Skeletal muscle tissue (tissue), 3 donors: ENCODE measurements at regions not wholly inside any gene's neighbourhood (a gene's known extent, or its start where the extent isn't known, plus 50 kb on each side); places are given as distances from the start of the nearest gene placed in this dataset.
"Not testable (repeated sequence)": the region's sequence is repeated elsewhere in the genome, so short reads cannot be mapped to it uniquely, and the experiment has no call there.

Experiments
- H3K27ac ChIP-seq: one replicate; pipeline ENCODE4 v1.7.0; 2013; ENCODE audit warnings: mild to moderate bottlenecking, low read depth, low read length, inconsistent platforms
- H3K27me3 ChIP-seq, 3 donors: one replicate each; pipeline ENCODE4 v1.7.0; 2013; ENCODE audit warnings: low read length in 3 of 3; ENCODE audit not compliant: control insufficient read depth in 3 of 3, insufficient read depth in 3 of 3
- H3K36me3 ChIP-seq, 3 donors: one replicate each; pipeline ENCODE4 v1.7.0; 2013; ENCODE audit warnings: low read length in 3 of 3; ENCODE audit not compliant: control insufficient read depth in 3 of 3, insufficient read depth in 3 of 3
- H3K4me1 ChIP-seq, 3 donors: one replicate each; pipeline ENCODE4 v1.7.0; 2013; ENCODE audit warnings: low read length in 3 of 3, mild to moderate bottlenecking in 3 of 3; ENCODE audit not compliant: control insufficient read depth in 3 of 3, insufficient read depth in 3 of 3
- H3K4me3 ChIP-seq, 3 donors: one replicate each; pipeline ENCODE4 v1.7.0; 2013; ENCODE audit warnings: low read length in 3 of 3
- H3K9ac ChIP-seq, 3 donors: one replicate each; pipeline ENCODE4 v1.7.0; 2013; ENCODE audit warnings: low read length in 3 of 3, mild to moderate bottlenecking in 3 of 3, moderate library complexity in 2 of 3, low read depth in 1 of 3
- H3K9me3 ChIP-seq, 3 donors: one replicate each; pipeline ENCODE4 v1.7.0; 2013; ENCODE audit warnings: low read length in 3 of 3; ENCODE audit not compliant: control insufficient read depth in 3 of 3
- donor health status: Osteomylitis.

GRCh38 chrX:3943965-3944364 is 230.5 kb upstream of the PRKX start:
- no peaks in the 10 kb centered on the region for H3K36me3 ChIP-seq
- no peak overlapping the region for H3K9ac ChIP-seq
- no peak overlapping the region for H3K4me3 ChIP-seq
- H3K4me1 ChIP-seq = no peaks in the 10 kb centered on the region
- no peaks in the 10 kb centered on the region for H3K27me3 ChIP-seq
- no peaks in the 10 kb centered on the region for H3K9me3 ChIP-seq
- H3K27ac ChIP-seq = no peak overlapping the region

- no peak overlapping the region for H3K9ac ChIP-seq
- no peak overlapping the region for H3K4me3 ChIP-seq
- H3K27ac ChIP-seq = no peak overlapping the region
Observed at GRCh38 chrX:3940000-3940610, 226.7 kb upstream of the PRKX start.

DNA sequence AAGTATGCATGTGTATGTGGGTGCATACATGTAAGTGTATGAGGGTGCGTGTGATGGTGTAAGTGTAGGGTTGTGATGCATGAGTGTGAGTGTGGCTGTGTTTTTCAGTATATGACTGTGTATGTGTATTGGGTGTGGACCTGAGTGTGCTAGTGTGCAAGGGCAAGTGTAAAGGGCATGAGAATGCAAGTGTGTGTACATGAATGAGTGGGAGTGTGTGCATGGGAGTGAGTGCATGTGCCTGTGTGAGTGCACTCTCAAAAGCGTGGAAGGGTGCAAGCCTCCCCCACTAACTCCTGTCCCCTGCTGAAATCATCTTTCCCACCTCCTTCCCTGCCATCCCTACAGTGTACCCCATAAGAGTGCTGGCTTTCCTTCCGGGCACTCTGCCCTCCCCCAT is 225.1 kb upstream of the PRKX start:
- H3K9ac ChIP-seq = no peak overlapping the region
- H3K27me3 ChIP-seq = no peaks in the 10 kb centered on the region
- no peaks in the 10 kb centered on the region for H3K4me1 ChIP-seq
- no peaks in the 10 kb centered on the region for H3K9me3 ChIP-seq
- no peaks in the 10 kb centered on the region for H3K36me3 ChIP-seq
- no peak overlapping the region for H3K4me3 ChIP-seq
- H3K27ac ChIP-seq = no peak overlapping the region

More at GRCh38 chrX:3940000-3940610, 226.7 kb upstream of the PRKX start:
- Histone ChIP-seq H3K27me3 (no peaks in the 10 kb centered on the region), H3K4me1 (no peaks in the 10 kb centered on the region), H3K9me3 (no peaks in the 10 kb centered on the region), H3K36me3 (no peaks in the 10 kb centered on the region)

DNA sequence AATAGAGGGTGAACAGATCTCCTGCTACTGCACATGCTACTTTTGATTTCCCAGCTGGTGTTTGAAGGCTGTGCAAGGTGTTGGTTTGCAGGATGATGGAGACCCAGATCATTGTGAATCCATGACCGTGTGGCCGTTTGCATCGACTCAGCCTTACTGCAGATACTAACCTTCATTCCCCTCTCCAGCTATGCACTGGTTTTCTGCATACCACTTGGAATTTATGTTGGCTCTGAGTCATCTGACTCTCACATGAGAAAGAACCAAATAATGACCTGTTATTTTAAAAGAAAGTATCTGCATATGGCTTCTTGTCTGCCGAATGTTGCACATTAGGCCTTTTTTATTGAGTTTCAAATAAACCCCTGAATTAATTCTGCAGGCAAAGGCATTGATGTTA is 221.7 kb upstream of the PRKX start:
- H3K9ac ChIP-seq, H3K27ac ChIP-seq, H3K27me3 ChIP-seq, H3K4me3 ChIP-seq, H3K9me3 ChIP-seq, H3K4me1 ChIP-seq, H3K36me3 ChIP-seq: not testable (repeated sequence)

- H3K9ac ChIP-seq, H3K36me3 ChIP-seq, H3K4me3 ChIP-seq, H3K27ac ChIP-seq, H3K4me1 ChIP-seq, H3K27me3 ChIP-seq, H3K9me3 ChIP-seq: not testable (repeated sequence)
Observed at GRCh38 chrX:3920424-3921017, 207.1 kb upstream of the PRKX start.

- not testable (repeated sequence) for H3K27me3 ChIP-seq, H3K4me1 ChIP-seq, H3K27ac ChIP-seq, H3K4me3 ChIP-seq, H3K36me3 ChIP-seq, H3K9ac ChIP-seq, H3K9me3 ChIP-seq
Observed at GRCh38 chrX:3919668-3920423, 206.4 kb upstream of the PRKX start.

GRCh38 chrX:3914813-3915212 is 201.4 kb upstream of the PRKX start:
- H3K4me1 ChIP-seq, H3K9ac ChIP-seq, H3K27ac ChIP-seq, H3K36me3 ChIP-seq, H3K4me3 ChIP-seq, H3K9me3 ChIP-seq, H3K27me3 ChIP-seq: not testable (repeated sequence)

DNA sequence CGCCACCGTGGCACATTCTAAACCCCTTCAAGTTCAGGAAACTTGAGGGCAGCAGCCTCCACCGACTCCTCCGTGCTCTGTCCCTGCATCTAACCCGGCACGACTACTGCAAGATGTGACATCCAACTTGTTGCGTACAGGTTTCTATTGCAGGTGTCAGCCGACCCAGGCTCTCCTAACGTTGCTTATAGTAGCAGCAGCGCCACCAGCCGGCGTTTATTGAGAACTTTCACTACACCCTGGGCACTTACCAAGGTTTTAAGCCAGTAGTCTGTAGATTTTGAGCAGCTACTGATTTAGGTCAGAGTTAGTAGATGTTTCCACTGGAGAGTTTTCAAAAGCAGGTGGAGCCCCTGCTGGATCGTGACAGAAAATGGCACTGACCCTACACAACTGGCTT is 200.6 kb upstream of the PRKX start:
- not testable (repeated sequence) for H3K9me3 ChIP-seq, H3K36me3 ChIP-seq, H3K27me3 ChIP-seq, H3K27ac ChIP-seq, H3K9ac ChIP-seq, H3K4me3 ChIP-seq, H3K4me1 ChIP-seq

DNA sequence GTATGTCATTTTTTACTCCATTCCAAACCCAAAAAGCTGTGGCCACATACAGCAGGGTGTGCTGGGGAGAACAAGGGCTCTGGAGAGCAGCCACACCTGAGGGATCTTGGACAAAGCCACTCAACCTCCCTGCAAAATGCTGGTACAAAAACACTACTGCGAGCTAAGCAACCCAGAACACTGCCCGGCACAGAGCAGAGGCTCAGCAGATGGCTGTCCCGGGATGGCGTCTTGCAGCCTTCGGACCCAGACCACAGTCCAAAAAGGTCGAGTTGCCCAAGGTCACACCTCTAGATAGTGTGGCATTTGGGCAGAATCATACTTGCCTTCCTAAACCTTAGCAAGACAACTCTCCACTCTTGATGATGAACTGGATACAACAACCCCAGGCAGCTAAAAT is 197.6 kb upstream of the PRKX start:
- H3K4me3 ChIP-seq, H3K4me1 ChIP-seq, H3K9me3 ChIP-seq, H3K27ac ChIP-seq, H3K9ac ChIP-seq, H3K27me3 ChIP-seq, H3K36me3 ChIP-seq: not testable (repeated sequence)

GRCh38 chrX:3910611-3911010 is 197.2 kb upstream of the PRKX start:
- not testable (repeated sequence) for H3K27me3 ChIP-seq, H3K9ac ChIP-seq, H3K27ac ChIP-seq, H3K4me1 ChIP-seq, H3K36me3 ChIP-seq, H3K9me3 ChIP-seq, H3K4me3 ChIP-seq
